WERI-Rb-1 (cell line): ENCODE measurements at regions not wholly inside any gene's neighbourhood (a gene's known extent, or its start where the extent isn't known, plus 50 kb on each side); places are given as distances from the start of the nearest gene placed in this dataset.
"Not testable (repeated sequence)": the region's sequence is repeated elsewhere in the genome, so short reads cannot be mapped to it uniquely, and the experiment has no call there.

Experiments
- DNase-seq: peaks from one replicate; pipeline ENCODE4 v3.0.0-alpha.2; 2020
- H3K27ac ChIP-seq: fragments of 250-450 bp; sonication (Bioruptor Pico); 2 replicates; pipeline ENCODE4 v1.5.1; 2020; ENCODE audit warnings: mild to moderate bottlenecking, moderate library complexity
- H3K27me3 ChIP-seq: fragments of 250-450 bp; sonication (Bioruptor Pico); 2 replicates; pipeline ENCODE4 v1.5.1; 2021; ENCODE audit warnings: mild to moderate bottlenecking, low read depth, moderate library complexity; ENCODE audit not compliant: insufficient read depth, severe bottlenecking
- H3K36me3 ChIP-seq: fragments of 250-450 bp; sonication (Bioruptor Pico); 2 replicates; pipeline ENCODE4 v1.5.1; 2020; ENCODE audit warnings: mild to moderate bottlenecking, moderate library complexity
- H3K4me3 ChIP-seq: 2 replicates; pipeline ENCODE4 v1.5.1; 2011; ENCODE audit warnings: low read depth, mild to moderate bottlenecking, control low read depth, low read length
- H3K9me3 ChIP-seq: fragments of 250-450 bp; sonication (Bioruptor Pico); 2 replicates; pipeline ENCODE4 v1.5.1; 2021; ENCODE audit warnings: mild to moderate bottlenecking, moderate library complexity; ENCODE audit not compliant: severe bottlenecking
- TF ChIP-seq, protein P1 (sequence below): IDR thresholded peaks from 2 replicates; pipeline ENCODE4 v1.5.1; 2011; ENCODE audit warnings: low read depth, mild to moderate bottlenecking, control low read depth, inconsistent platforms, low read length

DNA sequence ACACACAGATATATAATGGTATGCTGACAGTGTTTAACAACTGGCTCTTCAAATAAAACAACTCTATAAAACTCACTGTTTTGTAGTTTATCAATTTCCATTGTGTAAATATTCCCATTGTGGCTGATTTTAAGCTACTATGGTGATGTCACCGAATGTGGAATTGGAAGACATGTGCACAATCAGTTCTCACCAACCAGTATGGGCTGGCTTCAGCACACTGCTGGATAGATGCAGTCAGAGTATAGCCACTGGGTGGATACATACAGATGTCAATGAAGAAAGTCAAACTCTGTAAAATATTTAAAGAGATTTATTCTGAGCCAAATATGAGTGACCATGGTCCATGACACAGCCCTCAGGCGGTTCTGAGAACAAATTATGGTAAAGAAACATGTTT is 475.9 kb upstream of the SMARCA2 start:
- TF ChIP-seq, protein P1, sequence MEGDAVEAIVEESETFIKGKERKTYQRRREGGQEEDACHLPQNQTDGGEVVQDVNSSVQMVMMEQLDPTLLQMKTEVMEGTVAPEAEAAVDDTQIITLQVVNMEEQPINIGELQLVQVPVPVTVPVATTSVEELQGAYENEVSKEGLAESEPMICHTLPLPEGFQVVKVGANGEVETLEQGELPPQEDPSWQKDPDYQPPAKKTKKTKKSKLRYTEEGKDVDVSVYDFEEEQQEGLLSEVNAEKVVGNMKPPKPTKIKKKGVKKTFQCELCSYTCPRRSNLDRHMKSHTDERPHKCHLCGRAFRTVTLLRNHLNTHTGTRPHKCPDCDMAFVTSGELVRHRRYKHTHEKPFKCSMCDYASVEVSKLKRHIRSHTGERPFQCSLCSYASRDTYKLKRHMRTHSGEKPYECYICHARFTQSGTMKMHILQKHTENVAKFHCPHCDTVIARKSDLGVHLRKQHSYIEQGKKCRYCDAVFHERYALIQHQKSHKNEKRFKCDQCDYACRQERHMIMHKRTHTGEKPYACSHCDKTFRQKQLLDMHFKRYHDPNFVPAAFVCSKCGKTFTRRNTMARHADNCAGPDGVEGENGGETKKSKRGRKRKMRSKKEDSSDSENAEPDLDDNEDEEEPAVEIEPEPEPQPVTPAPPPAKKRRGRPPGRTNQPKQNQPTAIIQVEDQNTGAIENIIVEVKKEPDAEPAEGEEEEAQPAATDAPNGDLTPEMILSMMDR: no peak
- Histone ChIP-seq H3K4me3 (no peak overlapping the region), H3K9me3 (no peaks in the 10 kb centered on the region), H3K27me3 (peaks cover 56% of the 10 kb centered on the region), H3K36me3 (no peaks in the 10 kb centered on the region), H3K27ac (no peak overlapping the region)
- DNase-seq: no peak

DNA sequence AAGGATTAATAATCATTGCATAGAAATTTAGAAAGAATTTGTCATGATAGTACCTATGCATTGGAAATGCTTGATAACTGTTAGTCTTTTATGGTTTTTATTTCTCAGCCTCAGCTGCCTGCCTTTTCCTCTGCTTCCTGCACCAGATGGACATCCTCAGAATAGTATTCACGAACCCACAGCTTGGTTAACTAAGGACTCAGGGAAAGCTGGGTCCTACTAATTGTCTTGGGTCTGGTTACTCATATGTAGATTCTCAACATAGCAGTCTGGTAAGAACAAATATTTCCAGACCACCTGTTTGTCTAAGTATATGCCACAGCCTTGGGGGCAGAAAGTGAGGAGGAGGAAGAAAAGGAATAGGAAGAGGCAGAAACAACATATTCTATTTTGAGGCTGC is 464.5 kb upstream of the SMARCA2 start:
- TF ChIP-seq, protein P1: no peak
- no peak for DNase-seq
- no peak overlapping the region for H3K27ac ChIP-seq
- no peaks in the 10 kb centered on the region for H3K9me3 ChIP-seq
- H3K4me3 ChIP-seq: no peak overlapping the region
- H3K36me3 ChIP-seq: no peaks in the 10 kb centered on the region
- peaks cover 36% of the 10 kb centered on the region for H3K27me3 ChIP-seq

- no peak for DNase-seq
These were observed 460.8 kb upstream of the SMARCA2 start for GRCh38 chr9:1554081-1555035.

GRCh38 chr9:1558666-1559065 is 456.5 kb upstream of the SMARCA2 start:
- not testable (repeated sequence) for H3K27me3 ChIP-seq, H3K27ac ChIP-seq, H3K36me3 ChIP-seq, DNase-seq, H3K4me3 ChIP-seq, H3K9me3 ChIP-seq

More at GRCh38 chr9:1554081-1555035, 460.8 kb upstream of the SMARCA2 start:
- H3K36me3 ChIP-seq: no peaks in the 10 kb centered on the region
- H3K27ac ChIP-seq: no peak overlapping the region
- H3K27me3 ChIP-seq: peaks cover 30% of the 10 kb centered on the region
- no peak overlapping the region for H3K4me3 ChIP-seq
- TF ChIP-seq, protein P1: no peak
- peaks cover 4% of the 10 kb centered on the region for H3K9me3 ChIP-seq

DNA sequence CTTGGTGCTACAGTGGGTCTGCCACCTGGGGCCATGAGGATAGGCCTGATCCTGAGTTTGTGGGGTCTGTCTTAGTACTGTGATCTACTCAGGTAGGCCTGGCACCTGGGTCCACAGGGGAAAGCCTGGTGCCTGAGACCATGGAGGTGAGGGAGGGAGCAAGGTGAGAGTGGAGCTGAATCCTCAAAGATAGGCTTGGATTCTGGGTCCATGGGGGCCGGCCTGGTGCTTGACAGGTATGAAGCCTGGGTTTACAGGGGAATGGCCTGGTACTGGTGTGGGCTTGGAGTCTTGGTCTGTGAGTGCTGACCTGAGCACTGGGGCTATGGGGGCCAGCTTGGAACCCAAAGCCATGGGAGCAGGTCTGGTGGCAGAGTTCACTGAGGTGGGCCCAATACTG is 439.2 kb upstream of the SMARCA2 start:
- H3K27me3 ChIP-seq: peaks cover 33% of the 10 kb centered on the region
- H3K9me3 ChIP-seq: peaks cover 2% of the 10 kb centered on the region
- TF ChIP-seq, protein P1: no peak
- H3K27ac ChIP-seq: no peak overlapping the region
- no peak overlapping the region for H3K4me3 ChIP-seq
- no peaks in the 10 kb centered on the region for H3K36me3 ChIP-seq
- no peak for DNase-seq

DNA sequence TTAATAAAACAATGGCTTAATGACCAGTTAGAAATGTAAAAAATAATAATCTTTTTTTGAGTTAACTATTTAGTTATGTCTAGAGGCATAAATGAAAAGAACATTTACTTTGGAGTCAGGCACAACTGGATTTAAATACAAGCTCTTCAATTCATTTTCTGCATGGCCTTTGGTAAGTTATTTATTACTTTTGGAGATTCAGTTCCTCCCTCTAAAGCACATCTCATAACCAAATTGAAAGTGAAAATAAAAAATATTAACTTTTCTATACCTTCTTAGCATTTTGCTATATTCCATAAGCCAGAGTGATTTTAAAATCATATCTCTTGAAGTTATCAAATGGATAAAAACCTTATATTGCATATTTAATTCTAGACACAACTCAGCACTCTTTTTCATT is 434.9 kb upstream of the SMARCA2 start:
- H3K9me3 ChIP-seq: peaks cover 2% of the 10 kb centered on the region
- no peak overlapping the region for H3K4me3 ChIP-seq
- no peaks in the 10 kb centered on the region for H3K36me3 ChIP-seq
- DNase-seq: no peak
- TF ChIP-seq, protein P1: no peak
- peaks cover 31% of the 10 kb centered on the region for H3K27me3 ChIP-seq
- no peak overlapping the region for H3K27ac ChIP-seq
